HG03103 (cell line): ENCODE measurements at regions not wholly inside any gene's neighbourhood (a gene's known extent, or its start where the extent isn't known, plus 50 kb on each side); places are given as distances from the start of the nearest gene placed in this dataset.
"Not testable (repeated sequence)": the region's sequence is repeated elsewhere in the genome, so short reads cannot be mapped to it uniquely, and the experiment has no call there.

Experiments used
- ATAC-seq: cut with Tn5 transposase; IDR thresholded peaks from one replicate; pipeline ENCODE4 v1.9.1; 2021; ENCODE audit warnings: low read depth; ENCODE audit not compliant: unreplicated experiment

GRCh38 chr5:118430076-118430475, 558.3 kb downstream of the DTWD2 start:
- ATAC-seq, result no peak

- ATAC-seq, result no peak
Observed at GRCh38 chr5:118407958-118408357, 580.4 kb downstream of the DTWD2 start.

- ATAC-seq, result no peak
Observed at GRCh38 chr5:118405650-118406061, 582.7 kb downstream of the DTWD2 start.

- ATAC-seq, result no peak
Observed at GRCh38 chr5:118397236-118397635, 591.1 kb downstream of the DTWD2 start.

- ATAC-seq, result no peak
Observed at GRCh38 chr5:118392491-118392890, 595.9 kb downstream of the DTWD2 start.

- ATAC-seq, result not testable (repeated sequence)
Observed at GRCh38 chr5:118382931-118383330, 605.4 kb downstream of the DTWD2 start.

GRCh38 chr5:118379470-118379869, 608.9 kb downstream of the DTWD2 start:
- no peak for ATAC-seq

GRCh38 chr5:118378959-118379358, 609.4 kb downstream of the DTWD2 start:
- no peak for ATAC-seq

- ATAC-seq, result no peak
Observed at GRCh38 chr5:118377420-118377819, 610.9 kb downstream of the DTWD2 start.

- no peak for ATAC-seq
Observed at GRCh38 chr5:118371973-118372831, 616.1 kb downstream of the DTWD2 start.

GRCh38 chr5:118366429-118366828, 621.9 kb downstream of the DTWD2 start:
- no peak for ATAC-seq

- ATAC-seq, result no peak
Observed at GRCh38 chr5:118365718-118366117, 622.6 kb downstream of the DTWD2 start.

GRCh38 chr5:118354797-118355196, 633.5 kb downstream of the DTWD2 start:
- ATAC-seq, result no peak

GRCh38 chr5:118353970-118354369, 634.4 kb downstream of the DTWD2 start:
- no peak for ATAC-seq

- no peak for ATAC-seq
Observed at GRCh38 chr5:118336468-118336867, 651.9 kb downstream of the DTWD2 start.

- no peak for ATAC-seq
Observed at GRCh38 chr5:118327389-118327788, 661.0 kb downstream of the DTWD2 start.

GRCh38 chr5:118326481-118327045, 661.8 kb downstream of the DTWD2 start:
- ATAC-seq, result no peak

GRCh38 chr5:118325931-118326330, 662.4 kb downstream of the DTWD2 start:
- no peak for ATAC-seq

GRCh38 chr5:118323723-118324122, 664.6 kb downstream of the DTWD2 start:
- ATAC-seq, result not testable (repeated sequence)

GRCh38 chr5:118321081-118321480, 667.3 kb downstream of the DTWD2 start:
- no peak for ATAC-seq

- no peak for ATAC-seq
Observed at GRCh38 chr5:118320121-118320520, 668.2 kb downstream of the DTWD2 start.

GRCh38 chr5:118314931-118315330, 673.4 kb downstream of the DTWD2 start:
- no peak for ATAC-seq
